ENCODE measurements at regions not wholly inside any gene's neighbourhood (a gene's known extent, or its start where the extent isn't known, plus 50 kb on each side); places are given as distances from the start of the nearest gene placed in this dataset.

DNA sequence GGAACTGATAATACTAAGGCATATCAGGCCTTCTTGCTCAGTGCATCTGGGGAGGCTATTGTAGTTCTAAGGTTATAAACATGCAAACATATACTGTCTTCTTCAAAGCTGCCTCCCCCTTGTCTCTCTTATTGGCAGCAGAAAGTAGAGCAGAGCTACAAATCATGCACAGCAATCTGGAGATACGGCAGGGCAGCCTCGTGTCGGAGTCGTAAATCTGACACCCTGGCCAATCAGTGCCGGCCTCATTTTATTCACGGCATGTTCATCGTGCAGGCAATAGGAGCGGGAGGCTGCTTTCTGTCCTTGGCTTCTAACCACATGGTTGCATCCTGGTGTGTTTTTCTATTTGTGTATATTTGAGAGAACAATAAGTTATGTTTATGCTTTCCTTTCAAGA is 300.2 kb upstream of the CNTN6 start:
- no peak for DNase-seq (ENCODE audit: low read depth)
- no peak for TF ChIP-seq MYC (IDR thresholded peaks at IDR 0.05; ENCODE audit: low read depth, low read length)
- TF ChIP-seq, protein P1, sequence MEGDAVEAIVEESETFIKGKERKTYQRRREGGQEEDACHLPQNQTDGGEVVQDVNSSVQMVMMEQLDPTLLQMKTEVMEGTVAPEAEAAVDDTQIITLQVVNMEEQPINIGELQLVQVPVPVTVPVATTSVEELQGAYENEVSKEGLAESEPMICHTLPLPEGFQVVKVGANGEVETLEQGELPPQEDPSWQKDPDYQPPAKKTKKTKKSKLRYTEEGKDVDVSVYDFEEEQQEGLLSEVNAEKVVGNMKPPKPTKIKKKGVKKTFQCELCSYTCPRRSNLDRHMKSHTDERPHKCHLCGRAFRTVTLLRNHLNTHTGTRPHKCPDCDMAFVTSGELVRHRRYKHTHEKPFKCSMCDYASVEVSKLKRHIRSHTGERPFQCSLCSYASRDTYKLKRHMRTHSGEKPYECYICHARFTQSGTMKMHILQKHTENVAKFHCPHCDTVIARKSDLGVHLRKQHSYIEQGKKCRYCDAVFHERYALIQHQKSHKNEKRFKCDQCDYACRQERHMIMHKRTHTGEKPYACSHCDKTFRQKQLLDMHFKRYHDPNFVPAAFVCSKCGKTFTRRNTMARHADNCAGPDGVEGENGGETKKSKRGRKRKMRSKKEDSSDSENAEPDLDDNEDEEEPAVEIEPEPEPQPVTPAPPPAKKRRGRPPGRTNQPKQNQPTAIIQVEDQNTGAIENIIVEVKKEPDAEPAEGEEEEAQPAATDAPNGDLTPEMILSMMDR (IDR thresholded peaks at IDR 0.05; ENCODE audit: low read depth, low read length) = no peak
- TF ChIP-seq, protein P2, sequence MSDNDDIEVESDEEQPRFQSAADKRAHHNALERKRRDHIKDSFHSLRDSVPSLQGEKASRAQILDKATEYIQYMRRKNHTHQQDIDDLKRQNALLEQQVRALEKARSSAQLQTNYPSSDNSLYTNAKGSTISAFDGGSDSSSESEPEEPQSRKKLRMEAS (IDR thresholded peaks at IDR 0.05; ENCODE audit: low read depth, low read length) = no peak
- no peak for TF ChIP-seq POLR2A (IDR thresholded peaks at IDR 0.05; ENCODE audit: extremely low read depth, insufficient read length)
- no peak overlapping the region for H3K4me3 ChIP-seq (ENCODE audit: low read depth, low read length)

DNA sequence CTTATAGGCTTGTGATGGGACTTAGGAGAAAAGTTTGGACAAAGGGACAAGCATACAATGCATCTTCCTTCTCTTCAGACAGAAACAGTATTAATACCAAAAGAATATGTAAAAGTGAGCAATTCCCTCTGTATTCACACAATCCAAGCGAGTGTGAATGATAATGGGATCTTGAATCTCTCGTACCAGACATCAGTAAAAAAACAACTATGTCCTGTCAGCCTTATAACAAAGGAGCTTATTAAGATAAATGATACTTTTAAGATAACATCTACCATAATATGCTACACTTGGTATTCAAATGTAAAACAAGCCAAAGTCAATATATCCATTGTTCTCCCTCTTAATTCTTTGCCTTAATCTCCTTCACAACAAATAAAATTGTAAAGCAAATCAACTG is 288.6 kb upstream of the CNTN6 start:
- TF ChIP-seq, protein P1 (IDR thresholded peaks at IDR 0.05; ENCODE audit: low read depth, low read length) = no peak
- TF ChIP-seq MYC (IDR thresholded peaks at IDR 0.05; ENCODE audit: low read depth, low read length) = no peak
- TF ChIP-seq, protein P2 (IDR thresholded peaks at IDR 0.05; ENCODE audit: low read depth, low read length) = no peak
- no peak for TF ChIP-seq POLR2A (IDR thresholded peaks at IDR 0.05; ENCODE audit: extremely low read depth, insufficient read length)
- no peak overlapping the region for H3K4me3 ChIP-seq (ENCODE audit: low read depth, low read length)
- DNase-seq (ENCODE audit: low read depth) = no peak

DNA sequence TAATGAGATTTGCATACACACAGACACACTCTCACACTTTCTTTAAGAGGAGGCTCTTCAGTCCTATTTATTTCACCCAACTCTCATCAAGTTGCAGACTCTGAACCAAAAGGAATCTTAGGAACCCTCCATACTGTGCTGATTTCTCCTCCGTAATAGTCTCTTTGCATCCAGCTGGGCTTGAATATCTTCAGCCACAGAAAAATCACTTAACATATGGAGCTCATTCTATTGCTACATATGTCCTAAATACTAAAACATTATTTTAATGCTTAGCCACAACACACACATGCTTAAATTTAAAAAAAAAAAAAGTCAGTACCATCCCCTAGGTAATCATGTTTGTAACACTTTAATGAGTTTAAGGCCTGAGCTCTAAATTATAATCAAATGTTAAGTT is 287.5 kb upstream of the CNTN6 start:
- TF ChIP-seq, protein P1 (IDR thresholded peaks at IDR 0.05; ENCODE audit: low read depth, low read length) = no peak
- TF ChIP-seq MYC (IDR thresholded peaks at IDR 0.05; ENCODE audit: low read depth, low read length) (no peak), POLR2A (IDR thresholded peaks at IDR 0.05; ENCODE audit: extremely low read depth, insufficient read length) (no peak)
- TF ChIP-seq, protein P2 (IDR thresholded peaks at IDR 0.05; ENCODE audit: low read depth, low read length) = no peak
- H3K4me3 ChIP-seq (ENCODE audit: low read depth, low read length) = no peak overlapping the region
- no peak for DNase-seq (ENCODE audit: low read depth)

DNA sequence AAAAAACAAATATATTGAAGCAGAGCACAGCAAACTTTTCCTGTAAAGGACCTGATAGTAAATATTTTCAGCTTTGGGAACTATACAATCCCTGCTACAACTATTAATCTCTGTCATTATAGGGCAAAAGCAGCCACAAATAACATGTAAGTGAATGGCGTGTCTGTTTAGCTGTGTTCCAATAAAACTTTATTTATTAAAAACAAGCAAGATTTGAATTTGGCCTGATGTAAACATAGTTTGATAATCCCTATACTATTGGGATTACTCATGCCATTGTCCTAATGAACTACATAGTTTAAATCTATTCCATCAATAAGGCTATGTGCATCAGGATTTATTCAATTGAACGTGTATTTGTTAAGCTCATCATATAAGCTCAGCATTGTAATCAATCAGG is 286.8 kb upstream of the CNTN6 start:
- no peak for TF ChIP-seq MYC (IDR thresholded peaks at IDR 0.05; ENCODE audit: low read depth, low read length)
- TF ChIP-seq, protein P1 (IDR thresholded peaks at IDR 0.05; ENCODE audit: low read depth, low read length) = no peak
- no peak overlapping the region for H3K4me3 ChIP-seq (ENCODE audit: low read depth, low read length)
- DNase-seq (ENCODE audit: low read depth) = no peak

DNA sequence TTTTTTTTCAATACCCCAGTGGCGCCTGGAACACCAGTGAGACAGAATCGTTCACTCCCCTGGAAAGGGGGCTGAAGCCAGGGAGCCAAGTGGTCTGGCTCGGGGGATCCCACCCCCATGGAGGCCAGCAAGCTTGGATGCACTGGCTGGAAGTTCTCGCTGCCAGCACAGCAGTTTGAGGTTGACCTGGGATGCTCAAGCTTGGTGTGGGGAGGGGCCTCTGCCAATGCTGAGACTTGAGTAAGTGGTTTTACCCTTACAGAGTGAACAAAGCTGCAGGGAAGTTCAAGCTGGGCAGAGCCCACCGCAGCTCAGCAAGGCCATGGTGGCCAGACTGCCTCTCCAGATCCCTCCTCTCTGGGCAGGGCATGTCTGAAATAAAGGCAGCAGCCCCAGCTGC is 276.2 kb upstream of the CNTN6 start:
- no peak overlapping the region for H3K4me3 ChIP-seq (ENCODE audit: low read depth, low read length)
- DNase-seq (ENCODE audit: low read depth) = no peak
- TF ChIP-seq, protein P2 (IDR thresholded peaks at IDR 0.05; ENCODE audit: low read depth, low read length) = no peak
- TF ChIP-seq POLR2A (IDR thresholded peaks at IDR 0.05; ENCODE audit: extremely low read depth, insufficient read length) (no peak), MYC (IDR thresholded peaks at IDR 0.05; ENCODE audit: low read depth, low read length) (no peak)
- TF ChIP-seq, protein P1 (IDR thresholded peaks at IDR 0.05; ENCODE audit: low read depth, low read length) = no peak

DNA sequence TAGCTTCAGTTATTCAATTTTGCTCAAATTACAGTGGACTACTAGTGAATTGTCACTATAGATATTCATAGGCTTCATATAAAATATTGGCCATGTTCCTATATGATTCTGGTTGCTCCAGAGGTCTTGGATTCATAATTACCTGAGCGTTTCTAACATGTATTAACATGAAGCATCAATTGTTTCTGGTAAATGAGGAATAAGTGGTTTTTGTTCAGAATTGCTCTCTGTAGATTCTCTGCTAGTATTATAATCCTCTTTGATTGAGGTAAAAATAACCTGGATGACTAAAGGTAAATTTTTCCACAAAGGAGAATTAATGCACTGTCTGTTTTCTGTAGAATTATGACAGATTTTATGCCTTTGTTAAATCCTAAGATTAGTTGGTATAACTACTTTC is 258.1 kb upstream of the CNTN6 start:
- H3K4me3 ChIP-seq (ENCODE audit: low read depth, low read length) = no peak overlapping the region
- TF ChIP-seq, protein P2 (IDR thresholded peaks at IDR 0.05; ENCODE audit: low read depth, low read length) = no peak
- TF ChIP-seq MYC (IDR thresholded peaks at IDR 0.05; ENCODE audit: low read depth, low read length) (no peak), POLR2A (IDR thresholded peaks at IDR 0.05; ENCODE audit: extremely low read depth, insufficient read length) (no peak)
- TF ChIP-seq, protein P1 (IDR thresholded peaks at IDR 0.05; ENCODE audit: low read depth, low read length) = no peak
- no peak for DNase-seq (ENCODE audit: low read depth)
